ENCODE measurements at regions not wholly inside any gene's neighbourhood (a gene's known extent, or its start where the extent isn't known, plus 50 kb on each side); places are given as distances from the start of the nearest gene placed in this dataset.
"Not testable (repeated sequence)": the region's sequence is repeated elsewhere in the genome, so short reads cannot be mapped to it uniquely, and the experiment has no call there.

DNA sequence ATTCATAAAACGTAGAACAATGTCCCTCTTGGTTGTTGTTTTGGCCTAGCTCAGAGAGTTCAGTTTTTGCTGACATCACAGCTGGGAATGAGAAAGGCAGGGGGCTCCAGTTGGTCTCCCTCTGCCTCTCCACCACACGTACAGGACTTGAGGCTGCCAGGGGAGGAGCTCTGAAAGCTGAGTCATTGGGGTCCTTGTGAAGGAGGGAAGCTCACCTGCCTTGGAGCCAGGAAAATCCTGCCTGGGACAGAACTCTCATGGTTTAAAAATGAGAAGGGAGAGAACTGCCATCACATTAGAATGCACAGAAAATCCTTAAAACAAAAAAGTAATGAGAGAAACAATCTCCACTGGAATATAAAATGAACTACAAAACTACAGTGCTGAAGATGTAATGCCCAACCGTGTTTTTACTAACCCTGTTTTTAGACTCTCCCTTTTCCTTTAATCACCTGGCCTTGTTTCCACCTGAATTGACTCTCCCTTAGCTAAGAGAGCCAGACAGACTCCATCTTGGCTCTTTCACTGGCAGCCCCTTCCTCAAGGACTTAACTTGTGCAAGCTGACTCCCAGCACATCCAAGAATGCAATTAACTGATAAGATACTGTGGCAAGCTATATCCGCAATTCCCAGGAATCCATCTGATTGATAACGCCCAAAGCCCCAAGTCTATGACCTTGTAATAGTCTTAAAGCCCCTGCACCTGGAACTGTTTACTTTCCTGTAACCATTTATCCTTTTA, 58.6 kb upstream of the TARP start:
- H3K4me3 ChIP-seq (ENCODE audit: low read depth, low read length); DNase-seq (ENCODE audit: low read depth): not testable (repeated sequence)

DNA sequence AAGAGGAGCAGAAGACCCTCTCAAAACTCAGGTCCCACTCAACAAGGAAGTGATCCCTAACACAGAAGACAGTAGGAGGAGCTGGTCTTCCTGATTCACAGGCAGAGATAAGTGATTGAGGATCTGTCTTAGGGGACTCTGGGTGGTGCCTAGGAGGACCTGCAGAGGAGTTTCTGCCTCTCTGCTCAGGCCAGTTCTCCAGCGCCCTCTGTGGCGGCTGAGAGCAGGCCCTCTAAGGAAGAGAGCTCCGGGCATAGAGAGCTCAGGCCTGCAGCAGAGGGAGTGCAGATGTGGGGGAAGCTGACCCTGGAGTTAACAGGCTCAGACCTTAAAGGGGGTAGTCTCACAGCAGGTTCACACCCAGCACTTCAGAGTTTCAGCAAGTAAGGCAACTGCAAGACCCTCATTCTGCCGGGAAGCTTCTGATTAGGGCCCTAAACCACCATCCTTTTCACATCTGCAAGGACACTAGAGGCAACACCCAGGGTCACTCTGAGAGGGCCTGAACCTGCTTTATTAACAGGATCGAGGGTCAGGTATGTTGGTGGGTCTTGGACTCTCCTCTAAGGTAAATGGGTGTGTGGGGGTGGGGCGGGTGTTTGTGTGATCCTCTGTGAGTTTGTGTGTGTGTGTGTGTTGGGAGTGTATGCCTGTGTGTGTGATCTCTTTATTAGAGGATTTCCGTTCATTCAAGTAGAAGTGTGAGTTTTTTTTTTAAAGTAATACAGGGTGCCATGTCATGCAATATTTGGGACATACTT, 57.6 kb upstream of the TARP start:
- TF ChIP-seq, protein P1, sequence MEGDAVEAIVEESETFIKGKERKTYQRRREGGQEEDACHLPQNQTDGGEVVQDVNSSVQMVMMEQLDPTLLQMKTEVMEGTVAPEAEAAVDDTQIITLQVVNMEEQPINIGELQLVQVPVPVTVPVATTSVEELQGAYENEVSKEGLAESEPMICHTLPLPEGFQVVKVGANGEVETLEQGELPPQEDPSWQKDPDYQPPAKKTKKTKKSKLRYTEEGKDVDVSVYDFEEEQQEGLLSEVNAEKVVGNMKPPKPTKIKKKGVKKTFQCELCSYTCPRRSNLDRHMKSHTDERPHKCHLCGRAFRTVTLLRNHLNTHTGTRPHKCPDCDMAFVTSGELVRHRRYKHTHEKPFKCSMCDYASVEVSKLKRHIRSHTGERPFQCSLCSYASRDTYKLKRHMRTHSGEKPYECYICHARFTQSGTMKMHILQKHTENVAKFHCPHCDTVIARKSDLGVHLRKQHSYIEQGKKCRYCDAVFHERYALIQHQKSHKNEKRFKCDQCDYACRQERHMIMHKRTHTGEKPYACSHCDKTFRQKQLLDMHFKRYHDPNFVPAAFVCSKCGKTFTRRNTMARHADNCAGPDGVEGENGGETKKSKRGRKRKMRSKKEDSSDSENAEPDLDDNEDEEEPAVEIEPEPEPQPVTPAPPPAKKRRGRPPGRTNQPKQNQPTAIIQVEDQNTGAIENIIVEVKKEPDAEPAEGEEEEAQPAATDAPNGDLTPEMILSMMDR (conservative IDR thresholded peaks at IDR 0.05; ENCODE audit: low read depth, low read length), result peak; percentile 16
- no peak for DNase-seq (ENCODE audit: low read depth)
- H3K4me3 ChIP-seq (ENCODE audit: low read depth, low read length), result no peak overlapping the region

DNA sequence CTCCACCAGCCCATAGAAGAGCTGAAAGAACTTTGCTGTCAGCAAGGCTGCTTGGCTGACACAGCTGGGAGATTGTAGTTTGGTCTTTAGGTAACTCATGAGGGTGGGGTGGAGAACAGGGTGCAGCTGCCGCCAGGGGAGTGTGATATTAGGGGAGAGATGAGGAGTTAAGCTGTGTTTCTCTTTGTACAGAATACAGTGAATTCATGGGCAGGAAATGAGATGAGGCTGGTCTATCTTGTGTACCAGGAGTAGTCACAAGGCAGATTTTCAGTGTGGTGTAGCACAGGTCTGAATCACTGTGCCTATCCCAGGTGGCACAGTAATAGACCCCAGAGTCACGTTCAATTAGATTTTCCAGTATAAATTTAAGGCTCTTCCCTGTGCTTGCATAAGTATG, 56.6 kb upstream of the TARP start:
- no peak for DNase-seq (ENCODE audit: low read depth)
- TF ChIP-seq, protein P1 (conservative IDR thresholded peaks at IDR 0.05; ENCODE audit: low read depth, low read length), result no peak
- no peak overlapping the region for H3K4me3 ChIP-seq (ENCODE audit: low read depth, low read length)

GRCh38 chr7:38329340-38329739, 55.9 kb upstream of the TARP start:
- DNase-seq (ENCODE audit: low read depth), result no peak
- H3K4me3 ChIP-seq (ENCODE audit: low read depth, low read length), result no peak overlapping the region
- TF ChIP-seq, protein P1 (conservative IDR thresholded peaks at IDR 0.05; ENCODE audit: low read depth, low read length), result no peak

DNA sequence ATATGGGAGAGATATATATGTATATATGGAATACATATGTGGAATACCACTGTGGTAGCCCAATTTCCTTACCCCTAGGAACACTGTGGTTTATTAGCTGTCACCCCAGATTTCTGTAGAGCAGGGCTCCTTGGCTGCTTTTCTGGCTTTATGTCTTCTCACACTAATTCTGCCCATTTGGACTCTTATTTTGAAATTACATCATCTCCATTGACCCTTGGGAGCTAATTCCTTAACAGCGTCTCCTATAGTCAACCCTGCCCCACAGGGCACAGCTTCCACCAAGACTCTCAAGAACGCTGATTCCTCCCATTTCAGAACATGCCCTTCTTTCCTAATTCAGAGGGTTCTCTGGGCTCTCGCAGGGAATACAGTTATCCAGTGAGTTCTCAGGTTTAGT, 55.4 kb upstream of the TARP start:
- TF ChIP-seq, protein P1 (conservative IDR thresholded peaks at IDR 0.05; ENCODE audit: low read depth, low read length), result no peak
- no peak for DNase-seq (ENCODE audit: low read depth)
- no peak overlapping the region for H3K4me3 ChIP-seq (ENCODE audit: low read depth, low read length)

DNA sequence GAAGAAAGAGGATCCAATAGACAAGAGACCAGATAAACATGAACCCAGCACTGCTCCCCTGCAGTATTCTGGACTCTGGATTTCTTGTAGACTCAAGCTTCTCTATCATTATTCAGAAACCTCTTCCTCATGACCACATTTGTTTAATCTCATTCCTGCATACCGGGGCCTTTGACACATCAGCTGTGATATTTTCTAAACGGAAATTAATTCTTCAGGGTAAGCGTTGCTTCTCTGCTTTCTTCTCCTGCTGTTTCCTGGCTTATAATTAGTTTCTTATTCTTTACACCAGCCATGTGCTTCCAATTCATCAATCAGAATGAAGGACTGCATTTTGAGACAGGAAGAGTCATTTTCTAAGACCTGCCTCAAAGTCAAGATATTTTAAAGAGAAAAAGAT, 54.2 kb upstream of the TARP start:
- no peak overlapping the region for H3K4me3 ChIP-seq (ENCODE audit: low read depth, low read length)
- TF ChIP-seq, protein P1 (conservative IDR thresholded peaks at IDR 0.05; ENCODE audit: low read depth, low read length), result no peak
- peak; percentile 35 for DNase-seq (ENCODE audit: low read depth)

All from choroid plexus epithelial cell (primary cell).